Stomach (tissue), 8 donors: ENCODE measurements at regions not wholly inside any gene's neighbourhood (a gene's known extent, or its start where the extent isn't known, plus 50 kb on each side); places are given as distances from the start of the nearest gene placed in this dataset.

Experiments
- DNase-seq, 2 donors: peaks; one replicate each; pipeline versions ENCODE4 v3.0.0 to v3.0.0-alpha.2; 2013 to 2019
- H3K27ac ChIP-seq, 5 donors: fragments of 200-600 bp in 4 of 5; sonication (generic) in 4 of 5; one replicate each; pipeline ENCODE4 v1.5.1; 2013 to 2019; ENCODE audit warnings: mild to moderate bottlenecking in 1 of 5, moderate library complexity in 1 of 5
- H3K27me3 ChIP-seq, 3 donors: fragments of 200-600 bp; sonication (generic); one replicate each; pipeline ENCODE4 v1.5.1; 2017 to 2019; ENCODE audit warnings: mixed run types in 1 of 3
- H3K36me3 ChIP-seq, 4 donors: fragments of 200-600 bp; sonication (generic); 1 replicate in 3 of 4; 2 replicates in 1 of 4; pipeline ENCODE4 v1.5.1; 2016 to 2019
- H3K4me1 ChIP-seq, 4 donors: fragments of 200-600 bp; sonication (generic); one replicate each; pipeline ENCODE4 v1.5.1; 2016 to 2019
- H3K4me3 ChIP-seq, 4 donors: fragments of 200-600 bp; sonication (generic) in 3 of 4; one replicate each; pipeline ENCODE4 v1.5.1; 2016 to 2019; ENCODE audit warnings: mild to moderate bottlenecking in 1 of 4
- H3K9me3 ChIP-seq, 4 donors: fragments of 200-600 bp; sonication (generic); one replicate each; pipeline ENCODE4 v1.5.1; 2016 to 2019
- CTCF ChIP-seq, 7 experiments: fragments of 450-650 bp in 4 of 7; fragments of 200-600 bp in 3 of 7; sonication (generic) in 3 of 7; IDR thresholded peaks; one replicate each; pipeline ENCODE4 v1.5.1; 2016 to 2019; ENCODE audit warnings: antibody characterized with exemption in 7 of 7, control low read depth in 2 of 7, mild to moderate bottlenecking in 1 of 7
- EP300 ChIP-seq: sonication (generic); formaldehyde crosslinking; IDR thresholded peaks from one replicate; pipeline ENCODE4 v1.6.1; 2017; ENCODE audit warnings: antibody characterized with exemption
- POLR2A ChIP-seq, 4 donors: fragments of 450-650 bp; IDR thresholded peaks; one replicate each; pipeline ENCODE4 v1.6.1; 2016; ENCODE audit warnings: antibody characterized with exemption in 4 of 4, control low read depth in 2 of 4, mild to moderate bottlenecking in 1 of 4, moderate library complexity in 1 of 4
- POLR2AphosphoS5 ChIP-seq, 3 donors: sonication (generic); formaldehyde crosslinking; IDR thresholded peaks; one replicate each; pipeline ENCODE4 v1.6.1; 2016; ENCODE audit warnings: antibody characterized with exemption in 3 of 3
- WGBS, 5 donors: extraction: QIAGEN DNeasy Blood & Tissue Kit in 3 of 5; methylation state at CpG; one replicate each; pipeline versions ENCODE4 v1.1.5 to v1.1.7; 2013 to 2018; 5-methylcytosine and 5-hydroxymethylcytosine counted together
- intact Hi-C: fragments of 100-400 bp; cut with DNase I; formaldehyde crosslinking; loops from one replicate; pipeline ENCODE4 v1.15.1; 2023; ENCODE audit warnings: low total_unique reads
- donor health status: healthy with polysubstance abuse.
- donor health status: Bipolar disorder and iron deficiency.
- donor health status: healthy.

GRCh38 chr7:124692425-124692824 lies 73.2 kb downstream of the GPR37 start:
- Histone ChIP-seq H3K36me3 (no peaks in the 10 kb centered on the region), H3K9me3 (no peaks in the 10 kb centered on the region), H3K4me3 (no peak overlapping the region), H3K4me1 (no peaks in the 10 kb centered on the region), H3K27me3 (no peaks in the 10 kb centered on the region), H3K27ac (no peak overlapping the region)
- 75 to 91% (median 79%) methylated on average over 1 of the region's 1 CpG for WGBS, 5 donors
- intact Hi-C loops, result no loop called here
- DNase-seq, result no peak
- TF ChIP-seq POLR2A (IDR thresholded peaks at IDR 0.05), result no peak
- no peak for TF ChIP-seq POLR2AphosphoS5 (IDR thresholded peaks at IDR 0.05)
- no peak for TF ChIP-seq CTCF (IDR thresholded peaks at IDR 0.05)
- no peak for TF ChIP-seq EP300

- no peak overlapping the region for H3K27ac ChIP-seq
- H3K4me3 ChIP-seq, result no peak overlapping the region
- no peak for DNase-seq
- TF ChIP-seq CTCF (IDR thresholded peaks at IDR 0.05), result no peak
- no peak for TF ChIP-seq EP300
- no peak for TF ChIP-seq POLR2AphosphoS5 (IDR thresholded peaks at IDR 0.05)
- TF ChIP-seq POLR2A (IDR thresholded peaks at IDR 0.05), result no peak
- H3K4me1 ChIP-seq, result no peaks in the 10 kb centered on the region
- H3K36me3 ChIP-seq, result no peaks in the 10 kb centered on the region
- intact Hi-C loops, result no loop called here
- no peaks in the 10 kb centered on the region for H3K9me3 ChIP-seq
- no peaks in the 10 kb centered on the region for H3K27me3 ChIP-seq
These were observed 74.8 kb downstream of the GPR37 start for GRCh38 chr7:124690840-124691239.

GRCh38 chr7:124689931-124690330 lies 75.7 kb downstream of the GPR37 start:
- no peaks in the 10 kb centered on the region for H3K36me3 ChIP-seq
- intact Hi-C loops, result no loop called here
- WGBS, 5 donors, result 83 to 100% (median 94%) methylated on average over 1 of the region's 1 CpG

GRCh38 chr7:124689523-124689922 lies 76.1 kb downstream of the GPR37 start:
- no peak overlapping the region for H3K4me3 ChIP-seq
- no peak for DNase-seq
- no peak overlapping the region for H3K27ac ChIP-seq
- H3K4me1 ChIP-seq, result no peaks in the 10 kb centered on the region
- no peaks in the 10 kb centered on the region for H3K9me3 ChIP-seq
- H3K36me3 ChIP-seq, result no peaks in the 10 kb centered on the region
- TF ChIP-seq CTCF (IDR thresholded peaks at IDR 0.05) (no peak), POLR2AphosphoS5 (IDR thresholded peaks at IDR 0.05) (no peak), EP300 (no peak), POLR2A (IDR thresholded peaks at IDR 0.05) (no peak)
- no peaks in the 10 kb centered on the region for H3K27me3 ChIP-seq
- 28 to 63% (median 44%) methylated on average over 1 to 2 of the region's 2 CpGs for WGBS, 5 donors
- intact Hi-C loops, result no loop called here

More at GRCh38 chr7:124689931-124690330, 75.7 kb downstream of the GPR37 start:
- Histone ChIP-seq H3K27me3 (no peaks in the 10 kb centered on the region), H3K27ac (no peak overlapping the region), H3K4me1 (no peaks in the 10 kb centered on the region), H3K9me3 (no peaks in the 10 kb centered on the region), H3K4me3 (no peak overlapping the region)
- TF ChIP-seq POLR2AphosphoS5 (IDR thresholded peaks at IDR 0.05) (no peak), CTCF (IDR thresholded peaks at IDR 0.05) (no peak), EP300 (no peak), POLR2A (IDR thresholded peaks at IDR 0.05) (no peak)
- DNase-seq, result no peak

- H3K4me3 ChIP-seq, result no peak overlapping the region
- H3K9me3 ChIP-seq, result no peaks in the 10 kb centered on the region
- no peak for DNase-seq
- TF ChIP-seq EP300 (no peak), POLR2AphosphoS5 (IDR thresholded peaks at IDR 0.05) (no peak), POLR2A (IDR thresholded peaks at IDR 0.05) (no peak), CTCF (IDR thresholded peaks at IDR 0.05) (no peak)
- H3K27ac ChIP-seq, result no peak overlapping the region
- no peaks in the 10 kb centered on the region for H3K36me3 ChIP-seq
- 55 to 71% (median 68%) methylated on average over 3 of the region's 3 CpGs for WGBS, 5 donors
- H3K4me1 ChIP-seq, result no peaks in the 10 kb centered on the region
- no peaks in the 10 kb centered on the region for H3K27me3 ChIP-seq
- intact Hi-C loops, result no loop called here
These were observed 76.6 kb downstream of the GPR37 start for GRCh38 chr7:124688991-124689390.
